ENCODE measurements at regions not wholly inside any gene's neighbourhood (a gene's known extent, or its start where the extent isn't known, plus 50 kb on each side); places are given as distances from the start of the nearest gene placed in this dataset.
"Not testable (repeated sequence)": the region's sequence is repeated elsewhere in the genome, so short reads cannot be mapped to it uniquely, and the experiment has no call there.

DNA sequence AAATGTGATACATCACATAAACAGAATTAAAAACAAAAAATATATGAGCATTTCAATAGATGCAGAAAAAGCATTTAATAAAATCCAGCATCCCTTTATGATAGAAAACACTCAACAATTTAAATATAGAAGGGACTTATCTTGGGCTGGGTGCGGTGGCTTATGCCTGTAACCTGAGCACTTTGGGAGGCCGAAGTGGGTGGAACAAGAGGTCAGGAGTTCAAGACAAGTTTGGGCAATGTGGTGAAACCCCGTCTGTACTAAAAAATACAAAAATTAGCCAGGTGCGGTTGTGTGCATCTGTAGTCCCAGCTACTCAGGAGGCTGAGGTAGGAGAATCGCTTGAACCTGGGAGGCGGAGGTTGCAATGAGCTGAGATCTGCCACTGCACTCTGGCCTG, 409.1 kb downstream of the ICE1 start:
- DNase-seq, result not testable (repeated sequence)

DNA sequence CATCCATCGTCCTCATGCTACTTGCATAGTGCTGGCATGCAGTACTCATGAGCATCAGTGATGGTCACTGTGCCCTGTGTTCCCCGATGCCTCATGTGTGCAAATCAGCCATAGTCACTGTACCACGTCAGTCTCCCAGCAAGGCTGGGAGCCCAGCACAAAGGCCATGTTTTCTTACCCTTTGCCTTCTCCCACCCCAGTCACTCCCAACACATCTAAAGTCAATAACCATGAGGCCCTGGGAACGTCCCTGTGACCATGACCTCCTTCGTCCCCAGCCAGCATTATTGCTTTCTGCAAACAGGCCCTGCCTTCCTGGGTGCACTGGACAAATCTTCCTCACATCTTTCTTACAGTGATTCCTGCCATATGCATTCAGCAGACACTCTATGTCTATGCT, 406.1 kb downstream of the ICE1 start:
- DNase-seq, result no peak

DNA sequence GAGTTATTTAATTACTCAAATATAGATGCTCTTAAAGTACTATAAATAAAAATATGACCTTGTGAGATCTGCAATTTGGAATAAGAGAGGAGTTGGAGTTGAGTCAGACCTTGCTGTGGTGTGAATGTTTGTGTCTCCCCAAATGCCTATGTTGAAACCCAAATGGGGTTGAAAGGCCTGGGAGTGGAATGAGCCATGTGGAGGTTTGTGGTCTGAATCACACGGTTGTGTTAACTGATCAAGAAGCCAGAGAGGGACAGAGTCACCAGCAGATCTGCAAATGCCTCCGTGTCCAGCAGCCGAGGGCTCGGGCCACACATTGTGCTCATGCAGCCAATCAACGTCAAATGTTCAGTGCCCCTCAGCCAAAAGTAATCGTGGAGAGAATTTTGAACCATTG, 404.4 kb downstream of the ICE1 start:
- no peak for DNase-seq

DNA sequence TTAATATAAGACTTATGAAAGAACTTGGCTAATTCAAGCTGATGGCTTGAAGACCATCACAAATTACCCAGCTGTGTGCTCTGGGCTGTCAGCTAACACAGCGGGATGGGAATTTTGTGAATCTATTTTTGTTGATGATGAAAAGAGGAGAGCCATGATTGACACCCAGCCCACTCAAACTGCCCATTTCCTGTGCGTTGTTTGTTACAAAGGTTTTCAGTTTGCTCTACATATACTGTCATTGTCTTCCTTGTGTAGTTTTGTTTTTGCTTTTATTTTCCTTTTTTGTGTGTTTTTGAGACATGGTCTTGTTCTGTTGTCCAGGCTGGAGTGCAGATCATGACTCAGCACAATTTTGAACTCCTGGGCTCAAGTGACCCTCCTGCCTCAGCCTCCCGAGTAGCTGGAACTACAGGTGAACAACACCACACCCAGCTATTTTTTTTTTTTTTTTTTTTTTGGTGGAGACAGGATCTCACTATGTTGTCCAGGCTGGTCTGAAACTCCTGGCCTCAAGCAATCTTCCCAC, 400.3 kb downstream of the ICE1 start:
- no peak for DNase-seq

GRCh38 chr5:5816960-5817359, 394.5 kb downstream of the ICE1 start:
- DNase-seq, result no peak

GRCh38 chr5:5813441-5813840, 391.0 kb downstream of the ICE1 start:
- no peak for DNase-seq

GRCh38 chr5:5810461-5810860, 388.0 kb downstream of the ICE1 start:
- no peak for DNase-seq

DNA sequence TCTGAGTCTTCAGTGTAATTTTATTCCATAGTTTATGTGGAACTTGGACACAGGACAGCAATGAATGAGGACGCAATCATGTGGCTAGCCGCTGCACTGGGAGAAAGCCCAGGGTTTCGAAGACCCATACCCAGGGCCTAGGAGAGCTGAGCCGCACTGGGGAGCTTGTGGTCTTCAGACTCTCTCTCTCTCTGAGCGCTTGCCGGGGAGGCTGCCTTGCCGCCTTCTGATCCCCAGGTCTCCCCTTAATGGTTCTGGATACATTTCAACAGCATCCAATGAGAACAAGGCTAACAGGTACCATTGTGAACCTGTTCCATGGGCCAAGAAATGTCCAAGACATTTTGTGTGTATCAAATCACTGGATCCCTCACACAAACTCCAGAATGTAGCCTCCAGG, 383.4 kb downstream of the ICE1 start:
- no peak for DNase-seq

- no peak for DNase-seq
These were observed 382.2 kb downstream of the ICE1 start for GRCh38 chr5:5804478-5805233.

GRCh38 chr5:5800801-5801761, 378.6 kb downstream of the ICE1 start:
- no peak for DNase-seq

DNA sequence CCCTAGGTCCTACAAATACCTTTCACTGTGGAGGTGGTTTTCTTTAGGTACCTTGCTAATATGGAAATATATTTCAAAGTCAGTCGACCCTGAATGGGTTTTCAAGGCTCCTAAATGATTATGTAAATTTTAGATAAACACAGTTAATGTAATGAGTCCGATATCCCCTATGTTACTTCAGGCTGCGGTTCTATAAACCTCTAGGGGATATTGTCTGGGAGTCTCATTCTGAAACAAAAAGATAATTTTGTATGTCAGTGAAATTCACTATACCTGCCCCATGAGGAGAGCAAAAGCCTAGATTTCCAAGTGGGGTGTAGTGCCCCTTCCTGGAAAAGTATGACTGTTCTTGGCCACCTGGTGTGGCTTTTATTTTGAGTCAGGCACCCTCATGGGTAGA, 377.3 kb downstream of the ICE1 start:
- DNase-seq, result no peak

DNA sequence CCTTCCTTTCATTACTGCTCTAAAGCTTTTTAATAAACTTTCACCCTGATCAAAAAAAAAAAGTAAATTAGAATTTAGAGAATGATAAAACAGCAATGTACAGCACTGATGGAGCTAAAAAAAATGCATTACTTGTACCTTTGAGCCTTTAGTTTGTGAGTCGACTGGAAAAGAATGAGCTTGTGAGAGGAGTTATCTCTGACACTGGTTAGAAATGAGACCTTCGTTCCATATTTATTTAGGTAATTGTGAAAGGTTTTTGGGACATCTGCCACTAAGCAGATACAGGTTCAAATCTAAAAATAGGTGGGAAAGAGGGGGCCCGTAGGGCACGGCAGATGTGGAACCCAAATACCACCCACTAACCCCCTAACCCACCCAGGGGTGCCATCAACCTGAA, 376.8 kb downstream of the ICE1 start:
- DNase-seq, result no peak

DNA sequence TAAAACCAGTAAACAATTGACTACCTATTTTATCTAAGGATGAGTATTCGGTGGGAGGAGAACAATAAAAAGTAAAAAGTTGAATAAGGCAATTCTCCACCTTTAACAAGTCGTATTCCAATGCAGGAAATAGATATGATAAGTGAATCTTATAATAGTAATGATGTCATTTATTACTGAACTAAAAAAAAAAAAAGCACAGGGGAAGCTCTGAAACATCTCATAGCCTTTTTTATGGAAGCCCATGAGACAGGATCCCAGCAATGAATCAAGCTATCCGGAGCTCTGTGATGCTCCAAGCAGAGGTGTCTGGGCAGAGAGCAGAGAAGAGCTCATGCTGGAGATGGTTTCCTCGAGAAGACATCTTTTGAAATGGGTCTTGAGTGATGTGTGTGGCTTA, 376.0 kb downstream of the ICE1 start:
- DNase-seq, result no peak

GRCh38 chr5:5798041-5798440, 375.6 kb downstream of the ICE1 start:
- DNase-seq, result no peak

DNA sequence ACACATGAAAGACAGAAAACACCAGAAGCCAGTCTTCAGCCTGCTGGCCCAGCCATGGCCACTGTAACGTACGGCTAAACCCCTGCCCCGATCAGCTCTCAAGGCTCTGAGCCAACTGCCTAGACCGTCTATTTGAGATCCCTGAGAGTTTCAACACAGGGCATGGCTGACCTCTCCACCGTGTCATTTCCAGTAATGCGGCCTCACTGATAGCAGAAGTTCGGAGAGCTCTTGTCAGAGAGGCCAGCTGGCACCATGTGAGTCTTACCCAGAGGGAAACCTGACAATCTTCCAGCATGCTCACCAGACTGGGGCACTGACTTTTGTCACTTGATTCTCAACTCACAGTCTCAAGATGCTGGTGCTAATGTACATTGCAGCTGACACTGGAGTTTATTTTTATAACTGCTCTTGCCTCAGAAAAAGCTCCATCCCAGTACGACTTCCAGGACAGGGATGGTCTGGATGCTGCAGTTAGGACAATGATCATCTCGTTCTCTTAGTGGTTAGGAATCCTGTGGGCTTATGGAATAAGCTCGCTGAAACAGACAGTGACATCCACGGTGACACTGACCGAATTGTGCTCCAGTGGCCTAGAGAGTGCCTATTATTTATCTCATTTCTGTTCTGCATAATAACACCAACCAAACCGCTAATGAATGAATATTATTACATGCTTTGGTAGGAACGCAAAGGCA, 372.7 kb downstream of the ICE1 start:
- no peak for DNase-seq

- DNase-seq, result no peak
These were observed 371.7 kb downstream of the ICE1 start for GRCh38 chr5:5794118-5794560.

DNA sequence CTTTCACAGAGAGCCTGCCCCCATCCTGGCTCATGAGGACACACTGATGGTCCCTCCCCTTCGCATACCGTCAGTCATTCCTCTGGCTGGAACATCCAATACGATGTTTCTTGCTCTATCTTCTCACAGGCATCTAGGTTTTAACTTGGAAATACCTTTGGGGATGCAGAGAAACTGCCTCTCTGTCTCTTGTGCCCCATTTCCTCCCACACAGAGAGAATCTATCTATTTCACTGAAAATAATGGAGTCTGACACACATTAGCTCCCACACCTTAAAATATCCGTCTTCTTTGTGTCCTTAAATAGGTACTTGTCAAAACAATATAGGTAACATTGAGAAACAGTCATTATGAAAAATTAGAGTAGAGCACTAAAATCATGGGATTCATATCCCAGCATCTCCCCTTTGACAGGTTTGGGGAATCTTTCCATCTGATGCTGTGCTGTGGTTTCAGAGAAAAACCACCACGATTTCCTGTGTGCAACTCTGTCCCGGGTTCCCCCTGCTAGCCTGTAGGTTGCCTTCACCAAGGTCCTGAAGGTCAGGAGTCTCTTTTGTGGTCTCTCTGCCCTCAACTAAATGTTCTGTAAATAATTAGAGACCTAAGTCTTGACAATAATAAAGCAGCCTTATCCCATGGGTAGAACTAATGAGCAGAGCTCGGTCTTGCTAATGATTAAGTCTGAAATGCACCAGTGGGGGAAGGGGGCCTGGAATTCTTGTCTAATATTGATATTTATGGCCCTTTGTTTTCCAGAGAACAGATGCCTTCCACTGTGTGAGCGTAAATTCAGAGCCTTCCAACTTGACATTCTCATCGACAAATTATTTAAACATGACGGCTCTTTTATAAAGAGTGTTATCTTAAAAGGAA, 371.0 kb downstream of the ICE1 start:
- DNase-seq, result no peak

- DNase-seq, result no peak
These were observed 369.6 kb downstream of the ICE1 start for GRCh38 chr5:5792106-5792505.

DNA sequence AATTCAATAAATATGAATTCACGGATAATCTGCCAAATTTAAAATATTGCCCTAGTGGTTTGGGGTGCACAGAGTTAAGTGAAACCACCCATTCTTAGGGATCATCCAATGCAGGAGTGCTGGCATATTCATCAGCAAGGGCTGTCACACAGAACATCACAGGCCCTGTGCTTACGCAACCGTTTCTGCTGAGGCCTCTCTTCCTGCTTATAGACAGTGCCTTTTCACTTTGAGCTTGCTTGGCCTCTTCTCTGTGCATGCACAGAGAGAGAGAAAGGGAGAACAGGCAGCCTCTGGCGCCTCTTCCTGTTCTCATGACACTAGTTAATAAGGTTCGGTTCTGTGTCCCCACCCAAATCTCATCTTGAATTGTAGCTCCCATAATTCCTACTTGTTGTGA, 366.3 kb downstream of the ICE1 start:
- no peak for DNase-seq

GRCh38 chr5:5787373-5787772, 364.9 kb downstream of the ICE1 start:
- no peak for DNase-seq

DNA sequence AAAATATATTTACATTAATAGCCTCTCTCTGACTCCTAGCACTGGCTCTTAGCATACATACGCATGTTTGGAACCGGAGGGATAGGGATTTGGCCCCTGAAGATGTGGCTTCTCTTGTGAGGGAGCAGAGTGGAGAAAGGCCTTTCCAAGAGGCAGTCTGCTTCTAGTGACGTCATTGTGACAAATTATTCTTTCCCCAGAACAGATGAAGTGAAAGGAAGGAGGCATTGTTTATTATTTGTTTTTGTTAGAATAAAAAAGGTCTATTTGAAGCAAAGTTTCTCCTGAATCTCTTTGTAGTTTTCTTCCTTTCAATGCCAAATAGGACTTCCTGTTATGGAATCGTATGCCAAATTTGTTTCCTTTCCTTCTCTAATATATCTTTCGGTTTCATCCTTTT, 361.6 kb downstream of the ICE1 start:
- no peak for DNase-seq

GRCh38 chr5:5783021-5783420, 360.5 kb downstream of the ICE1 start:
- no peak for DNase-seq

Measured in stimulated activated CD4-positive, alpha-beta T cell treated with anti-CD3 and anti-CD28 coated beads, Interleukin-2, amount 100 ng/mL, for 48 hours (primary cell).